ENCODE measurements at regions not wholly inside any gene's neighbourhood (a gene's known extent, or its start where the extent isn't known, plus 50 kb on each side); places are given as distances from the start of the nearest gene placed in this dataset.

DNA sequence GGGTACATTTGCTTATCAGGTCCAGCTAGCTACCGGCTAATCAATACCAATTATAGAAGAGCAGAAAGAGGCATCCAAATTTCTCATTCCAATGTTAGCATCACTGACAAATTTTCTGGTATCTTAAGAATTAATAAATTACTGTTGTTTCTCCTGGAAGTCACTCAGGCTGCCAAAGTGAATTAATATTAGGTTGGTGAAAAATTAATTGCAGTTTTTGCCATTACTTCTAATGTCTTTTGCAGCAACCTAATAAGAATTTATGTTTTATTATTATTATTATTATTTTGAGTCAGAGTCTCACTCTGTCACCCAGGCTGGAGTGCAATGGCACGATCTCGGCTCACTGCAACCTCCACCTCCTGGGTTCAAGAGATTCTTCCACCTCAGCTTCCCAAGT lies 979.9 kb downstream of the TYW1 start:
- intact Hi-C loops (cut with DNase I) = no loop called here
- peaks cover 0 to 12% (median 5%) of the 10 kb centered on the region in 4 donors for H3K9me3 ChIP-seq
- H3K27me3 ChIP-seq = no peaks in the 10 kb centered on the region
- TF ChIP-seq, protein P1, sequence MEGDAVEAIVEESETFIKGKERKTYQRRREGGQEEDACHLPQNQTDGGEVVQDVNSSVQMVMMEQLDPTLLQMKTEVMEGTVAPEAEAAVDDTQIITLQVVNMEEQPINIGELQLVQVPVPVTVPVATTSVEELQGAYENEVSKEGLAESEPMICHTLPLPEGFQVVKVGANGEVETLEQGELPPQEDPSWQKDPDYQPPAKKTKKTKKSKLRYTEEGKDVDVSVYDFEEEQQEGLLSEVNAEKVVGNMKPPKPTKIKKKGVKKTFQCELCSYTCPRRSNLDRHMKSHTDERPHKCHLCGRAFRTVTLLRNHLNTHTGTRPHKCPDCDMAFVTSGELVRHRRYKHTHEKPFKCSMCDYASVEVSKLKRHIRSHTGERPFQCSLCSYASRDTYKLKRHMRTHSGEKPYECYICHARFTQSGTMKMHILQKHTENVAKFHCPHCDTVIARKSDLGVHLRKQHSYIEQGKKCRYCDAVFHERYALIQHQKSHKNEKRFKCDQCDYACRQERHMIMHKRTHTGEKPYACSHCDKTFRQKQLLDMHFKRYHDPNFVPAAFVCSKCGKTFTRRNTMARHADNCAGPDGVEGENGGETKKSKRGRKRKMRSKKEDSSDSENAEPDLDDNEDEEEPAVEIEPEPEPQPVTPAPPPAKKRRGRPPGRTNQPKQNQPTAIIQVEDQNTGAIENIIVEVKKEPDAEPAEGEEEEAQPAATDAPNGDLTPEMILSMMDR (IDR thresholded peaks at IDR 0.05) = no peak
- TF ChIP-seq EP300 (IDR thresholded peaks at IDR 0.05) (no peak), POLR2AphosphoS5 (IDR thresholded peaks at IDR 0.05) (no peak), POLR2A (IDR thresholded peaks at IDR 0.05; ENCODE audit: low read depth) (no peak)
- 92% methylated on average over 3 of the region's 3 CpGs for WGBS
- H3K4me3 ChIP-seq = no peak overlapping the region
- no peaks in the 10 kb centered on the region for H3K4me1 ChIP-seq
- no peak for DNase-seq (ENCODE audit: extremely low spot score)
- no peak overlapping the region for H3K27ac ChIP-seq (replicated peaks in 1 of 4)
- H3K36me3 ChIP-seq = no peaks in the 10 kb centered on the region

DNA sequence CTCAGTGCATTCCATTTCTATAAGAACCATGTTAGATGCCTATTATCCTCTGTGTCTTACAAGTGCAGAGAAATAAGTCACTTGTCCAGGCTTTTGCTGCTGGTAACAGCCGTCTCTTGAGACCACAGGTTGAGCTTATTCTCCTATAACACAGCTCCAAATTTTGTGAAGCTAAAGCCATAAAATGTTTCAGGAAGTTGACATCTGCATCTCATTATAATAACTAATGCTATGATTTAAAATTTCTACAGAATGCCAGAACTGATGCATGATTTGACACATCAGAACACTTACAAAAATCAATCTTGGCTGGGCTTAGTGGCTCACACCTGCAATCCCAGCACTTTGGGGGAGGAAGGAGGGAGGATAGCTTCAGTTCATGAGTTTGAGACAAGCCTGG lies 986.9 kb downstream of the TYW1 start:
- H3K4me3 ChIP-seq = no peak overlapping the region
- no peaks in the 10 kb centered on the region for H3K4me1 ChIP-seq
- no peak for DNase-seq (ENCODE audit: extremely low spot score)
- no peak overlapping the region for H3K27ac ChIP-seq (replicated peaks in 1 of 4)
- TF ChIP-seq POLR2AphosphoS5 (IDR thresholded peaks at IDR 0.05) = no peak
- no peak for TF ChIP-seq POLR2A (IDR thresholded peaks at IDR 0.05; ENCODE audit: low read depth)
- no peak for TF ChIP-seq EP300 (IDR thresholded peaks at IDR 0.05)
- TF ChIP-seq, protein P1 (IDR thresholded peaks at IDR 0.05) = no peak
- 76% methylated on average over 1 of the region's 1 CpG for WGBS
- no peaks in the 10 kb centered on the region for H3K27me3 ChIP-seq
- no peaks in the 10 kb centered on the region for H3K36me3 ChIP-seq
- peaks cover 0 to 17% (median 5%) of the 10 kb centered on the region in 4 donors for H3K9me3 ChIP-seq
- intact Hi-C loops (cut with DNase I) = no loop called here

DNA sequence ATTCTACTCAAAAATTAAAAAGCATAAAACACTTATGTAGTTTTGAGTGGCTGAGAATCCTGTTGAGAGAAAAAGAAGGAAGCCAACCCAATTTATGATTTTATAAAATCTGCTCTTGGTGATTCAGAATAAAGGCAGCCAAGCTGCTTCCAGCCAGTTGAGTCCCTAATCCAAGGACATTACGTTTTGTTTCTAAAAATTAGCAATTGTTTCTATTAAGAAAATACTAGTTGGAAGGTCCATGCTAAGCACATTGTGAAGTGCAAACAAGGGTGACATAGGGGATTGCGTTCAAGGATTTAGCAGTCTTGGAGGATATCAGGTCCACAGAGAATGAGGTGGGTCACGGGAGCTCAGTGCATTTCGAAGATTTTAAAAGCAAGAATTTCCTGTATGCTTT lies 987.7 kb downstream of the TYW1 start:
- intact Hi-C loops (cut with DNase I) = no loop called here
- DNase-seq (ENCODE audit: extremely low spot score) = no peak
- Histone ChIP-seq H3K4me1 (no peaks in the 10 kb centered on the region), H3K27me3 (no peaks in the 10 kb centered on the region), H3K4me3 (no peak overlapping the region), H3K36me3 (no peaks in the 10 kb centered on the region), H3K9me3 (peaks cover 0 to 14% (median 5%) of the 10 kb centered on the region in 4 donors), H3K27ac (replicated peaks in 1 of 4) (no peak overlapping the region)
- WGBS = 51% methylated on average over 4 of the region's 4 CpGs
- no peak for TF ChIP-seq POLR2A (IDR thresholded peaks at IDR 0.05; ENCODE audit: low read depth)

DNA sequence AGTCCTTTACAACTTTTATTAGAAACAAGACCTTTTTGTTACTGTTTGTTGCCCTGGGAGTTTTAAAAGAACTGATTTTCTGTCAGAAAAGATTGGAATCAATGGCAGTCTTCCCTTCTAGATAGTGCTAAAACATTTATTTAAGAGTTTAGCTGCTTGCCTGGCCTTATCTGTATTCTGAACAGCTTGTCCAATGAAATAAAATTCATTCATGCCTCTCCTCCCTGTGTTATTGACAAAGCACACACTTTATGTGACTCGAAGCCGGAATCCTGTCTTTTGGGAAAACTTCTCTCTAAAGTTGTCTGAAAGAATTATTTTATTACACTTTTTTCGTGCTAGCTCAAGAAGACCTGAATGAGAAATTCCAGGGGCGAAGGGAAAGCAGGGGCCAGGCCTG lies 992.5 kb downstream of the TYW1 start:
- intact Hi-C loops (cut with DNase I) = no loop called here
- H3K4me3 ChIP-seq = no peak overlapping the region
- TF ChIP-seq EP300 (IDR thresholded peaks at IDR 0.05) = no peak
- H3K27ac ChIP-seq (replicated peaks in 1 of 4) = no peak overlapping the region
- DNase-seq (ENCODE audit: extremely low spot score) = no peak
- no peaks in the 10 kb centered on the region for H3K36me3 ChIP-seq
- no peaks in the 10 kb centered on the region for H3K27me3 ChIP-seq
- 70% methylated on average over 4 of the region's 4 CpGs for whole genome bisulfite sequencing
- H3K9me3 ChIP-seq = no peaks in the 10 kb centered on the region
- no peaks in the 10 kb centered on the region for H3K4me1 ChIP-seq

DNA sequence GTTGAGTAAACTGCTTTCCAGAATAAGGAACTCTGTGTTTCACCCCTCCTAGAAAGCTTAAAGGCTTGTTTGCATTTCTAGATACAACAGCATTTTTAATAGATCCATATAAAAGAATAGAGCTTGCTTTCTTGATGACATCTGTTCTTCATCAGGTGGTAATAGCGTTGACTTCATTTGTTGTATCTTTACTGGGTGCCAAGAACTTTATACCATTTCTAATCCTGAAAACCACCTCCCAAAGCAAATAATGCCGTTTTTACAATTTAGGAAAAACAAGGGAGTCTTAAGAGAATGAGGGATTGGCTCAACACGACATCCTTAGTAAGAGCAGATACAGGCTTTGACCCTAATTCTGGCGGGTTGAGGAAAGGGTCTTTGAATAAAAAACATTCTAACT lies 993.4 kb downstream of the TYW1 start:
- intact Hi-C loops (cut with DNase I) = no loop called here
- TF ChIP-seq EP300 (IDR thresholded peaks at IDR 0.05) (no peak), POLR2AphosphoS5 (IDR thresholded peaks at IDR 0.05) (no peak), POLR2A (IDR thresholded peaks at IDR 0.05; ENCODE audit: low read depth) (no peak)
- TF ChIP-seq, protein P1 (IDR thresholded peaks at IDR 0.05) = no peak
- peaks cover 0 to 3% (median 0%) of the 10 kb centered on the region in 4 donors for H3K9me3 ChIP-seq

DNA sequence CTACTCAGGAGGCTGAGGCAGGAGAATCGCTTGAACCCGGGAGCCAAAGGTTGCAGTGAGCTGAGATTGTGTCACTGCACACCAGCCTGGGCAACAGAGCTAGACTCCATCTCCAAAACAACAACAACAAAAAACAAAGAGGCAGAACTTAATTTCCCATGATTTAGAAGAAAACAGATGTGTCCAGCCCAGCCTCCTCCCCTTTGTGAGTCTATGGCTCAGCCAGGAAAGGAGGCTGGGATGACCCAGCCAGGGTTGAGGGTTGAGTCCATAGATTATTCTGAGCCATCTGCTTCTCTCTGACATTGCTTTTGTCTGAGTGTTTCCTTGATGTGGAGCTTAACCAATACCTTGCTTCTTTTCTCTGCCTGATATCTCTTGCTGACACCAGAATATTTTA lies 994.1 kb downstream of the TYW1 start:
- no peak overlapping the region for H3K4me3 ChIP-seq
- H3K4me1 ChIP-seq = no peaks in the 10 kb centered on the region
- intact Hi-C loops (cut with DNase I) = no loop called here
- no peaks in the 10 kb centered on the region for H3K36me3 ChIP-seq
- DNase-seq (ENCODE audit: extremely low spot score) = no peak
- TF ChIP-seq POLR2AphosphoS5 (IDR thresholded peaks at IDR 0.05) (no peak), POLR2A (IDR thresholded peaks at IDR 0.05; ENCODE audit: low read depth) (no peak), EP300 (IDR thresholded peaks at IDR 0.05) (no peak)
- H3K9me3 ChIP-seq = peaks cover 0 to 3% (median 0%) of the 10 kb centered on the region in 4 donors
- no peaks in the 10 kb centered on the region for H3K27me3 ChIP-seq
- H3K27ac ChIP-seq (replicated peaks in 1 of 4) = no peak overlapping the region
- WGBS = 79% methylated on average over 2 of the region's 2 CpGs

More for the DNA sequence above, 993.4 kb downstream of the TYW1 start:
- DNase-seq (ENCODE audit: extremely low spot score) = no peak
- WGBS = 60% methylated on average over 4 of the region's 4 CpGs
- Histone ChIP-seq H3K27me3 (no peaks in the 10 kb centered on the region), H3K36me3 (no peaks in the 10 kb centered on the region), H3K4me3 (no peak overlapping the region), H3K4me1 (no peaks in the 10 kb centered on the region), H3K27ac (replicated peaks in 1 of 4) (no peak overlapping the region)

All from esophagus muscularis mucosa (tissue), 4 donors.